Gastrocnemius medialis (tissue), 4 donors: ENCODE measurements at regions not wholly inside any gene's neighbourhood (a gene's known extent, or its start where the extent isn't known, plus 50 kb on each side); places are given as distances from the start of the nearest gene placed in this dataset.

Source experiments
- ATAC-seq, 2 donors: fragments of 150-250 bp; one replicate each; pipeline ENCODE4 v1.9.1; 2016
- DNase-seq, 2 donors: peaks; one replicate each; pipeline ENCODE4 v3.0.0-alpha.2; 2019
- H3K27ac ChIP-seq, 4 donors: fragments of 200-600 bp; sonication (generic); 1 replicate in 1 of 4; 2 replicates in 3 of 4; pipeline ENCODE4 v1.5.1; 2016 to 2018; ENCODE audit warnings: mild to moderate bottlenecking in 2 of 4, moderate library complexity in 1 of 4
- H3K27me3 ChIP-seq, 3 donors: fragments of 200-600 bp; sonication (generic) in 2 of 3; 1 replicate in 1 of 3; 2 replicates in 2 of 3; pipeline versions ENCODE4 v1.5.1 to v1.6.0; 2016 to 2019; ENCODE audit warnings: mild to moderate bottlenecking in 1 of 3, moderate library complexity in 1 of 3
- H3K36me3 ChIP-seq, 2 donors: fragments of 200-600 bp; sonication (generic) in 1 of 2; one replicate each; pipeline ENCODE4 v1.5.1; 2017 to 2018
- H3K4me1 ChIP-seq, 2 donors: fragments of 200-600 bp; sonication (generic) in 1 of 2; one replicate each; pipeline ENCODE4 v1.5.1; 2016 to 2017; ENCODE audit warnings: mild to moderate bottlenecking in 2 of 2
- H3K4me3 ChIP-seq, 4 donors: fragments of 200-600 bp; sonication (generic) in 3 of 4; 1 replicate in 1 of 4; 2 replicates in 3 of 4; pipeline ENCODE4 v1.5.1; 2016 to 2019; ENCODE audit warnings: mild to moderate bottlenecking in 2 of 4
- H3K9me3 ChIP-seq, 3 donors: fragments of 200-600 bp; sonication (generic) in 2 of 3; 1 replicate in 1 of 3; 2 replicates in 2 of 3; pipeline ENCODE4 v1.5.1; 2016 to 2019
- CTCF ChIP-seq, 5 experiments: fragments of 450-650 bp in 3 of 5; fragments of 200-600 bp in 2 of 5; sonication (generic) in 2 of 5; IDR thresholded peaks in 4 of 5; conservative IDR thresholded peaks in 1 of 5; 1 replicate in 4 of 5; 2 replicates in 1 of 5; pipeline ENCODE4 v1.5.1; 2016 to 2019; ENCODE audit warnings: antibody characterized with exemption in 5 of 5, mild to moderate bottlenecking in 3 of 5, moderate library complexity in 3 of 5
- POLR2A ChIP-seq, 2 donors: fragments of 450-650 bp; IDR thresholded peaks; one replicate each; pipeline ENCODE4 v1.6.1; 2017; ENCODE audit warnings: antibody characterized with exemption in 2 of 2, mild to moderate bottlenecking in 2 of 2, moderate library complexity in 2 of 2
- in situ Hi-C, 4 donors: fragments of 200-750 bp; cut with MboI; loops; one replicate each; pipeline versions ENCODE4 v1.15.0 to v1.8.0; 2017; ENCODE audit warnings: low sequenced_read_pairs in 4 of 4
- intact Hi-C: fragments of 100-400 bp; cut with DNase I; formaldehyde crosslinking; loops from one replicate; pipeline ENCODE4 v1.15.1; 2023; ENCODE audit warnings: low total_unique reads

- Histone ChIP-seq H3K36me3 (no peaks in the 10 kb centered on the region), H3K27me3 (no peaks in the 10 kb centered on the region), H3K9me3 (no peaks in the 10 kb centered on the region), H3K4me1 (no peaks in the 10 kb centered on the region), H3K27ac (no peak overlapping the region), H3K4me3 (no peak overlapping the region)
- intact Hi-C loops (no loop called here), in situ Hi-C loops (no loop called here)
- ATAC-seq (no peak), DNase-seq (peak in 1 of 2 donors; percentile 14)
- TF ChIP-seq CTCF (IDR thresholded peaks at IDR 0.05 in 4 of 5, conservative IDR thresholded peaks at IDR 0.05 in 1 of 5) (no peak), POLR2A (IDR thresholded peaks at IDR 0.05) (no peak)
These were observed 144.0 kb upstream of the PTPRG start for GRCh38 chr3:61417352-61417751.

- no peaks in the 10 kb centered on the region for H3K4me1 ChIP-seq
- ATAC-seq = no peak
- H3K36me3 ChIP-seq = no peaks in the 10 kb centered on the region
- no peak overlapping the region for H3K4me3 ChIP-seq
- no peak for TF ChIP-seq POLR2A (IDR thresholded peaks at IDR 0.05)
- TF ChIP-seq CTCF (IDR thresholded peaks at IDR 0.05 in 4 of 5, conservative IDR thresholded peaks at IDR 0.05 in 1 of 5) = no peak
- H3K9me3 ChIP-seq = no peaks in the 10 kb centered on the region
- H3K27ac ChIP-seq = no peak overlapping the region
- no peaks in the 10 kb centered on the region for H3K27me3 ChIP-seq
- intact Hi-C loops (no loop called here), in situ Hi-C loops (no loop called here)
- no peak for DNase-seq
These were observed 141.1 kb upstream of the PTPRG start for GRCh38 chr3:61420136-61420759.

GRCh38 chr3:61422945-61423673 is 138.3 kb upstream of the PTPRG start:
- Histone ChIP-seq H3K4me1 (no peaks in the 10 kb centered on the region), H3K4me3 (no peak overlapping the region), H3K36me3 (no peaks in the 10 kb centered on the region), H3K27me3 (no peaks in the 10 kb centered on the region), H3K27ac (no peak overlapping the region), H3K9me3 (no peaks in the 10 kb centered on the region)
- no peak for ATAC-seq
- in situ Hi-C loops (no loop called here), intact Hi-C loops (no loop called here)
- no peak for DNase-seq
- TF ChIP-seq POLR2A (IDR thresholded peaks at IDR 0.05) (no peak), CTCF (IDR thresholded peaks at IDR 0.05 in 4 of 5, conservative IDR thresholded peaks at IDR 0.05 in 1 of 5) (no peak)

- H3K4me3 ChIP-seq = no peak overlapping the region
- no peaks in the 10 kb centered on the region for H3K36me3 ChIP-seq
- no peaks in the 10 kb centered on the region for H3K4me1 ChIP-seq
- ATAC-seq (no peak), DNase-seq (no peak)
- no peaks in the 10 kb centered on the region for H3K9me3 ChIP-seq
- intact Hi-C loops (no loop called here), in situ Hi-C loops (no loop called here)
- no peaks in the 10 kb centered on the region for H3K27me3 ChIP-seq
- TF ChIP-seq CTCF (IDR thresholded peaks at IDR 0.05 in 4 of 5, conservative IDR thresholded peaks at IDR 0.05 in 1 of 5) = no peak
- TF ChIP-seq POLR2A (IDR thresholded peaks at IDR 0.05) = no peak
- H3K27ac ChIP-seq = no peak overlapping the region
These were observed 136.0 kb upstream of the PTPRG start for GRCh38 chr3:61425356-61425755.
